ENCODE measurements at regions not wholly inside any gene's neighbourhood (a gene's known extent, or its start where the extent isn't known, plus 50 kb on each side); places are given as distances from the start of the nearest gene placed in this dataset.

DNA sequence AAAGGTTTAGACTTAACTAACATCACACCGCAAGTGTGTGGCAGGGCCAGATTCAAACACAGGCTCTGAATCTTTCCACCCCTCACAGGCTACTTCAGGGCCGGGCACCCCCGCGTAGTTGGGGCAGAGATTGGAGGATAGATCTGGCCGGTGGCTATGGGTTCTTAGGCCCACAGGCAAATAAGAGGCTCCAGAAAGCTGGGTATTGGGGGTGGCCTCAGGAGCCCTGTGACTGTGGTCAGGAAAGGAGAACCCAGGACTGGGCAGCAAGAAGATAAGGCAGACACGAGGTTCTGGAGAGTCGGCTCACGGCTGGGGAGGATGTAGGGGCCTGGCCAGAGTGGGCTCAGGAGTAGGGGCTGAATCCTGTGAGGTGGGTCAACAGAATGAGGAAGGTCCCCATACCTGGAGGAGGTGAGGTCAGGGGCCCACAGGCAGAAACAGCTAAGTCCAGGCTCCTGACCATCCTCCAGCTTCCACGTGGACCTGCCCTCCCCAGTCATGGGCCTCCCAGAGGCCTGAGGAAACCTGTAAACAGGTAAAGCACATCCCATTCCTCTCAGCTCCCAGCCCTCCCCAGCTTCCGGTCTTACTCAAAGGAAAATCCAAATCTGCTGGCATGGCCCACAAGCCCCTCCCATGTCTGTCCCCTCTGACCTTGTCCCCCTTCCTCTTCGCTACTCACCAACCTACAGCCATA is 306.2 kb downstream of the MATN1 start:
- TF ChIP-seq CTCF (IDR thresholded peaks at IDR 0.05) (no peak), POLR2AphosphoS5 (IDR thresholded peaks at IDR 0.05) (no peak), POLR2A (IDR thresholded peaks at IDR 0.05) (no peak)
